Endometrium (tissue), 2 donors: ENCODE measurements at regions not wholly inside any gene's neighbourhood (a gene's known extent, or its start where the extent isn't known, plus 50 kb on each side); places are given as distances from the start of the nearest gene placed in this dataset.

ENCODE experiments used
- FAIRE-seq: peaks from 2 replicates; lab custom pipeline; 2012; peaks lifted over from hg19 to GRCh38; lab: Jason Lieb, UNC
- donor health status: control.
- donor health status: control.

DNA sequence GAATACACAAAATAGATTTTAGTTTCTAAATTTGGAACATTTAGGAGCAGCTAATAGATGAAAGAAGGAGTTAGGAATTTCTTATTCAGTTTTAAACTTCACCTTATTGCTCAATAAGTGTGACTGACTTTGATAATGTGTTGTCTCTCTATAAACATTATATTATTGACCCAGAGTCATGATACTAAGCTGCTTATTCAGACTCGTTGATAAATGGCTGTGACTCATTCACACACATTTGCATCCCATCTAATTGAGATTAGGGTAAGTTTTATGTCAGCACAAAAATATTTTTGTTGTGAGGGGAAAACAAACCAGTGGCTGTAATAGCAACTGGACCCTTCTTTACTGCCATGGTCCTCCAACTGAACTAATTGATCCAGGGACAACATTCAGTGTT lies 137.6 kb downstream of the GOLIM4 start:
- FAIRE-seq = no peak

DNA sequence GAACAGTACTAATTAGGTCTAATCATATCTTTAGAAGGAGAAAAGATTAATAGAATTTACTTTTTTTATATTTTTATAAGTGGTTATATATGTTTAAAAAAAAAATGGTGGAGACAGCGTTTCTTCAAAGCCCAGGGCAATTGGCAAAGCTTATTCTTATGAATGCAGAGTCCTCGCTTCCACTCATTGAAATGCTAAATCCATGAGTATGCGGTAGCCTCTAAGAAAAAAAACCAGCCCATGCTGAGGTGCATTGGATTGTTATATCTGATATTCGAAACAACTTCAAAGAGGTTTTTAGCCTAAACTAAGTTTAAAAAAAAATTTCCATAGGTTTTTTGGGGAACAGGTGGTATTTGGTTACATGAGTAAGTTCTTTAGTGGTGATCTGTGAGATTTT lies 142.8 kb downstream of the GOLIM4 start:
- no peak for FAIRE-seq

DNA sequence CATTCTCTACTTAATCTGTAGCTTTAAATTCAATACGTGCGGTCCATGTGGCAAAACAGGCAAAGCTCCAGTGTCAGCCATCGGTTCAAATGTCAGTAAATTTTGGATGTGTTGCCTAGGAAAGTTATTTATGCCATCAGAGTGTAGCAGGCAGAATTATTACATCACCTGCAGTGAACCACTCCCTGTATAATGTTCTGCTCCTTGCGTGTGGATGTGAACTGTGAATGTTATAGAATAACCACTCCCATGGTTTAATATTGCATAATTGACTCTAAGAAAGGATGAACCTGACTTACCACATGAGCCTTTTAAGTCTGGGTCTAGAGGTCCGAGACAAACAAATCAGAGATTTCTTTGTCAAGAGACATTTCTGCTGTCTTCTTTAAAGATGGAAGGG lies 145.5 kb downstream of the GOLIM4 start:
- FAIRE-seq = no peak

DNA sequence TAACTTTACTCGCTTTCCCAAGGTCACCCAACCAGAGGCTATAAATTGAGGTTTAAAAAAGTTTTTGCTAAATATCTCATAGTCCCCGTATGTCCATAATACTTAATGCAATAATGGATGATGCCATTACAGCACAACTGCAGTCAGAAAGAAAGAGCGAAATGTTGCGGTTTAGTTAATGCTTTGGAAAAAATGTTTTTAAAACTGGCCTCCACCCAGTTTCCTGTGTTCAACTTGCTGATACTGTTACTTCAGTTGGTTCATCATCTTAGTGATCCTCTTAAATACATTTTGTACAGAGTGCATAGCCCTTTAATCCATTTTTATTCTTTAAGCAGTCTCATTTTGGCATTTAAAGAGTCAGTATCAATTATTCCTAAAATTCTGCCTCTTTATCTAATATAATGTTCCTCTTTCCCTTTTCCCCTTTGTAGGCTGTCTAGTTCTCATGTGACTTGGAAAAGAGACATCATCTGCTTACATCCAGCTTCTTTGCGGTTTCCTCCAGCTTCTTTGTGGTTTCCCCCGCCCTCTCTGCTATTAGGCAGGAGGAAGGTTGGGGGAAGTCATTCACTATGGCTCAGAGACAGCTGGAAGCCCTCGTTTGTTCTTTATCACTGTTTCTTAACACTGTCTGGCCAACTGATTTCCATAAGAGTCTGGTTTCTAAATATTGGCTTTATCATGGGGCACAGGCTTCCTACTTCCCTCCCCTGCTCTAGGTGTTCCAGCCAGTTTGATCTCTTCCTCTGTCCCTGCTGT lies 154.3 kb downstream of the GOLIM4 start:
- no peak for FAIRE-seq

DNA sequence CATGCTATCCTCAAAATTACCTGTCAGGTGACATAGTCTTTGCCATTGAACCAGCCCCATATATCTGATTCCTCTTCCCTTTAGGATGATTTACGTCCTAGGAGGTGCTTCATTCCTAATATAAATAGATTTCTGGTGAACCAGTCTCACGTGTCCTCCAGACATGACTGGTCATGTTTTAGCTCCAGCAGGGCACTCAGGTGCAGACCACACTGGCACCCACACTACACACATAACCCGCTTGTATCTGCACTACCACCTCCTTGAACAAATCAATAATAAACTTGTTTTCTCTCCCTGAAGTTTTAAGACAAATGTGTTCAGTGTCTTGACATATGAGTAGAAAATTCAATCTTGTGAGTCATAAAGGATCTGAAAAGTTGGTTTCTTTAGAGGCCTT lies 155.5 kb downstream of the GOLIM4 start:
- no peak for FAIRE-seq

DNA sequence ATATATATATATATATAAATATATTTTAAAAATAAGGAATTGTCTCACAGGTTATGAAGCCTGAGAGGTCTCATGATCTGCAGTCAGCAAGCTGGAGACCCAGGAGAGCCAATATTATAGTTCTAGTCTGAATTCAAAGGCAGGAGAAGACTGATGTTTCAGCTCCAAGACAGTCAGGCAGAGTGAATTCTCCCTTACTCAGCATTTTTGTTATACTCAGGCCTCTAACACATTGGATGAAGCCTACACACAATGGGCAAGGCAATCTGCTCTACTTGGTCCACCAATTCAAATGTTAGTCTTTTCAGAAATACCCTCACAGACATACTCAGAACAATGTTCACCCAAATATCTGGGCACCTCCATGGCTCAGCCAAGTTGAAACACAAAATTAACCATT lies 157.2 kb downstream of the GOLIM4 start:
- no peak for FAIRE-seq

DNA sequence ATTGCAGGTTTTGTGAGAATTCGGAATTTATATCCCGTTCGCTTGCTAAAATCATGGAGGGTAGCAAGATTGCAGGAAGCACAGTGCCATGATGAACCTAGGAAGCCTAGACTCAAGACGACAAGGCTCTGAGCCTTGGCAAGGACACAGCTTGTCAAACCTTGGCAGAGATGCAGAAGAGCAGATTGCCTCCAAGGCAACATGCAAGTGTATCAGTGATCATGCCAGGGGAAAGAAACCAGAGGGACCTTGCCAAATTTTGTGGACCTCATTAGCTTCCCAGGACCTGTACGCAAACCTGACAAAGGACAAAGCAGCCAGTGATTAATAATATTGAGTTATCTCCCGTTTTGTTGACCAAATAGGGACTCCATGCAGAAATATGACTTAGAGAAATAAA lies 159.7 kb downstream of the GOLIM4 start:
- no peak for FAIRE-seq

DNA sequence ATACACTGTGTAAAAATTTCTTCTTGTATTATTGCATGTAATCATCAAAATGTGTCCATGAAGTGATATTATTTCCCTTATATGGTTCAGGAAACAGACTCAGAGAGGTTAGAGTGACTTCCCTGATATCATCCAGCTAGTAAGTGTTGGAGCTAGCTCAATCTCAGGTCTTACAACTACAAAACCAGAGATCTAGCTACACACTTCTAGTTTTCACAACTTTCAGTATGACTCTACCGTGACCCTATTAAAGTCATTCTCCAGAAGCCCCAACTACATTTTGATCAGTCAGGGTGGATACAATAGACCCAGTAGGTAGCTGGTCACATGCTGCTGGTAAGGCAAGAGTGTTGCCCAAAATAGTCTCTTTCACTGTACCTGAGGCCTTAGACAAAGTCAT lies 165.3 kb downstream of the GOLIM4 start:
- no peak for FAIRE-seq

DNA sequence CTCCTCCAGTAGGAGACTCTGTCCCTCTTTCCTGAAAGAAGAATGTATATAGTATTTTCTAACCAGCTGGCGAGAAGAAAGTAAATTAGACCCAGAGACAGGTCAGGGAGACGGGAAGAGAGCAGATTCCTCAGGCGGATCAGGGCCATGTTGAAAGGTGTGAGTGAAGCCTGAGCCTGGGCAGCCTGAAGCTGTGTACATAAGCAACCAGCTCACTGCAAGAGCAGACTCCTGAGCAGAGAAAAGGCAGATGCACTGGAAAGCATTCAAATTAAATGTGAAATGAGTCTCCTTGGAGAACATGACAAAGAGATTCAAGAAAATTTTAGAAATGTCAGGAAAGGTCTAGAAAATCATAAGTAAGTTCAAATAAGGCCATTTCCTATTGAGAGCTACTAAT lies 165.8 kb downstream of the GOLIM4 start:
- FAIRE-seq = no peak

DNA sequence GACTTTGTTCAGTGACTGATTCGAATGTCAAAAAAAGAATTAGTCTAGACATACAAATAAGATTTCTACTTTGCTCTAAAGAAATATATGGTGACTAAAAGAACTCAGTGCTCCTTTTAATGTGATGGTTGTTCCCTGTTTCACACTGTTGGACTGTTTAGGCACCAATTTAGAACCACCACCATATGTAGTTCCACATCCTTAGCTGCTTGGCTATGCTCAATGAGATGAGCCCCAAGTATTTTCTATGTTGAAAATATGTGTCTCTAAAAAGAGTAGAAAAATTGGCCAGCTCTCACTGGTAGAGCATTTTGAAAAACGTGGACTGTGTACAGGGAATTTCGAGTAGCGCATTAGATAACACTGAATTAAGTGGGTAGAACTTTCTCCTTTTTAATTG lies 167.3 kb downstream of the GOLIM4 start:
- FAIRE-seq = no peak

DNA sequence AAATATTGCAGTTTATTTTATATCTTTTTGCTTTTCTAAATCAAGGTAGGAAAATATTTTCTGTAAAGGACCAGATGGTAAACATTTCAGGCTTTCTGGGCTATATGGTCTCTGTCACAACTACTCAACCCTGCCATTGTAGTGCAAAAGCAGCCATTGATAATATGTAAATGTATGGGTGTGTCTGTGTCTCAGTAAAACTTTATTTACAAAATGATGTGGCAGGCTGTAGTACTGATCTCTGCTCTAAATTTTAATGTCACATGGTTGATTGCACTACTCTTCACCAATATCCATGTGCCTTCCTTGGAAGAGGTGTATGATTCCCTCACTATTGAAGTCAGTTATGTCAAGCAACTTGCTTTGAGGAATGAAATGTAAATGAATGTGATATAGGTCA lies 175.0 kb downstream of the GOLIM4 start:
- no peak for FAIRE-seq

DNA sequence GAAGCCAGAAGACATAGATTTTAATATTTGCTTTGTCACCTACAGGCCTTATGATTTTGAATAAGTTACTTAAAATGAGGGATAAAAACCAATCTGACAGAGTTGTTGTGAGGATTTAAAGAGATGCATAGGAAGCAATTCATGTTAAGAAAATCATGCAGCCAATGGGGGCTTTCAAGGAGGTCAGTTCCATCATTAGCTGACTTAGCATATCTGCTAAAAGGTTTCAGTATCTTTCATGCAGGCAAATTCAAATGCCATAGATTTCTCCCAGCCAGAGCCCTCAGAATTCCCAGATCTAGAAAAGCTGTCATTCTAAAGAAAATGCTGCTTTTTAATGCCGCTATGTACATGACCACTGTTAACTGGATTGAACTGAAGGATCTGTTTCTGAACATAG lies 176.1 kb downstream of the GOLIM4 start:
- no peak for FAIRE-seq

DNA sequence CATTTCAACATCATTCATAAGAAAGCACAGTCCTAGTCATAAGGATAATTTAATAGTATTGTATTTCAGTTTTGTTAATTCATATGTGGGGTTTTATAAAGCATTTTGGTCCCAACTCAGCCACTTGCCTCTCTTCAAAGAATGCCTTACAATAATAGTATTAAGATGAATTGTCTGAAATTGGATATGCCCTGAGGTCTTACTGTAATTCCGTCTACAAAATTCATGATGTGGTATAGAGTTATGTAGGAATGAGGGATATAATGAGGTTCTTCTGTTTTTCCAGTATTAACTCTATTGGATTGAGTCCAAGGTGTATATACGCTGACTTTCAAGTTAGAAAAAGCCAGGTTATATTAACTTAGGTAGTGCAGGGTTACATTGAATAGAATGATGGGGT lies 177.0 kb downstream of the GOLIM4 start:
- FAIRE-seq = no peak

DNA sequence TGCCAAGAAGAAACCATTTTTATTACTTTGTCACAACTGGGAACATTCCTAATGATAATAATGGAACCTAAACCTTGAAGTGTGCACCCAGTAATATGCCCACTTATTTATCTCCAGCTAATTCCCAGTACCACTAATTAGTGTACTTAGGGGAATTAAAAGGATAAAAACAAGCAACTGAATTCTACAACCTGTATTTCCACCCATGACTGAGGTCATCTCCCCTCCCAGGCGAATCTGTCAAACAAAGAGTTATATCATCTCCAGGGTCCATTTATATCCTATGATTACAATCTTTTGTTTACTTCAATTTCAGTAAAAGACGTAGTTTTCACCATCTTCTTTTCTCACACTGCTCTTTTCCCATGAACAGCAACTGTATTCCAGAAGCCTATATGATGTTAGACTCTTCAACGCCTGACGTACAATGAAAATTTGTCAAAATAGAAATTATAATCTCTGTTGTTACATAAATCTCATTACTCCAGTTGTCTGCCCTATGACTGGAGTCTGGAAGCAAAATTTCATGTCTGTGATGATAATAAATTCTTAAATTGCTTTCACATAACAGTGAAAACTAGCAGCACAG lies 177.6 kb downstream of the GOLIM4 start:
- FAIRE-seq = no peak

DNA sequence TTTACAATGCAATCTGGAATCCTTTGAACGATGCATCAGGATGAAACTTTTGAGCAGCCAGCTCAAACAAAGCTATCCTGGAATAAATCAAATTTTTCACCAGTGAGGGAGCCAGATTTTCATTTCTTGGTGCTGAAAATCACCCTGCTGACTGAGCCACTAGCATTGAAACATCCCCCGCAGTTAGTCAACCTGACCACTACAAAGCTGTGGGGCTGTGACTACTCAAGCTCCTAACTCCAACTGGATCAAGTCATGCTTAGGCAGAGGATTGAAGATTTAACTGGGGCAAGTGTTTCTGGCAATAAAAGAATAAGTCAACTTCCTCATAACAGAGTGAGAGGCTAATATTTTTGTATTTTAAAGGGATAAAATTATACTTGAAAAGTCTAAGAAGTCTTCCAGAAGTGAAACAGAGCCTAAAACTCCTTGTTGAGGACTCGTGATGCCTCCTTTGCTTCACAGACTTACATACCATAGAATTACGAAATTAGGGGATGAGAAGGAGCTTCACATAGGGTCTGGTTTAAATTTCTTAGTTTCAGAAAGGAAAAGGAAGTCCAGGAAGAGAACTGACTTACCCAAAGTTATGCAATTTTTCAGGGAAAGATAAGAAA lies 177.8 kb downstream of the SERPINI1 start:
- no peak for FAIRE-seq

DNA sequence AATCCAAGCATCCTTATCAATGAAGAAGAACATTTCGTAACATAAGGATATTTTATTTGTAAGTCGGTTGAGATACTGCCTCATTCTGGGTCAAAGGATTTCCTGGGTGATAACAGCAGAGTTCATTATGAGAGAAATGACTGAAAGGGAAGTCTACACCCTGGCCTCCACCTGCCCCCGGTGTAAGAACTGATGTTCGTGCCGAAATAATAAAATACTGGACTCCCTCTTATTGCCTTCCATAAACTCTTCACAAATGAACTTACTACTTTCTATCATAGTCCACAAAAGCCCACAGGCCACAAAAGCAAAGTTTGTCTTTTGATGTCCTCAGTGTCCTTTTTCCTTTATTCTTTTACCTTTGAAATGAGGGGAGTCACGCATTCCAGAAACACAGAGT lies 174.4 kb downstream of the SERPINI1 start:
- FAIRE-seq = no peak

DNA sequence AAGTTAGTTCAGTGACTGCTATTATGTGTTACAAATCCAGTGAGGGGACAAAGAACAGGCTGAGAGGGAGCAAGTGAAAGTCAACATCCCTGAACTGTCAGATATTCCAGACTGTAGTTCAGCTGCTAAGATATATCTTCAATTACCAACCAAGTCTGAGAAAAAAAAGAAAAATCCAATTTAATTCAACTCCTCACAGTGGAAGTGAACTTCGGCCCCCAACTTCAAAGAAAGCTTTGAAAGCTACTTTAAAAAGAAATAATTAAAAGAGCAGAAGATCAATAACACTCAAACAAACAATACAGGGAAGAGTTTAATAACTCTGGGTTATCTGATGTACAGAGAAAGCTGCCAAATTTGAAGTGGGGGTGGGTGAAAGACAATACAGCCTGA lies 174.0 kb downstream of the SERPINI1 start:
- FAIRE-seq = no peak

DNA sequence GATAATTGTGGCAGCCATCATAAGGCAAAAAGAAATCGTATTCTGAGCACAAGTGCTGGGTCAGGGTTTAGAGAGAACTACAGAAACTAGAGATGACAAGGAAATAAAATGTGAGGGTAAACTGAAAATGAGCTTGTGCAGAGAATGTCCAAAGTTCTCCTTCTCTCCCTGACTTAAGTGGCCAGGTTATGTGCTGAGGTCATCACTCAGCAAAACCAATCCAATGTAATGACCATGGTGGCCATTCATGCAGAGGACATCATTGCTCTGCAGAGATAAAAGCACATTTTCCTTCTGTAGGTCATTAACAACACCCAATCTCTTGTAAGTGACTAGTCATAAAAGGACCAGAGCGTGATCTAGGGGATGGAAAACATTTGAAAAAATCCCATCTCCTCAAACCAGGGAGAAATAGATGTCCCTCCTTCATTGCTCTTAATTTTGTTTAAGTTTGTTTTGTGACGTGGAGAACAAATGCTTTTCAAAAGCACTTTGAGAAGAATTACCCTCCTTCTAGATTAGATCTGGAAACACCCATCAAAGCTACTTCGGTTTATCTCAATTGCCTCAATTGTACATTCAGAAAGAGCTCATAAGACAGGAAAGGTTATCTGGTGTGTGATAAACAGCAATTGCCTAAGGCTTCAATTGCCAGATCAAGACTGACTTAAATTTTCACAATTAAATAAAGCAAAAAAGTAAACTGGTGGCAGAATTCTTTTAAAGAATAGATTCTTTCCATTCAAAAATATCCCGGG lies 173.4 kb downstream of the SERPINI1 start:
- FAIRE-seq = no peak

DNA sequence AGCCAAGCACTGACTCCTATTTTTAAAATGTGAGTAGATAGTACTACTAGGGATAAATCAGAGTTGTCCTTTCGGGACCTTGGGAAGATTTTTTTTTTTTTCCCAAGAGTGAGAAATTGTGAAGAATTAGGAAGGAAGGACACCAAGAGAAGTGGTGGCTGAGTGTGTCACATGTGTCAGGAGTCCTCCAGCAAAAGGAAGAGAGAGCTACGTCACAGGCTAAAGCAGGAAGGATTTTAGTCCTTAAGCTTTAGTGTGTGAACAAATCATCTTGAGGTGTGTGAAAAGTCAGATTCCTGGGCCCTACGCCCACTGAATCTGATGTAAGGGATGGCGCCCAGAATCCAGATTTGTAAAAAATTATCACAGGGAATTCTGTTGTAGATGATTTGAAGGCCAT lies 172.7 kb downstream of the SERPINI1 start:
- no peak for FAIRE-seq

DNA sequence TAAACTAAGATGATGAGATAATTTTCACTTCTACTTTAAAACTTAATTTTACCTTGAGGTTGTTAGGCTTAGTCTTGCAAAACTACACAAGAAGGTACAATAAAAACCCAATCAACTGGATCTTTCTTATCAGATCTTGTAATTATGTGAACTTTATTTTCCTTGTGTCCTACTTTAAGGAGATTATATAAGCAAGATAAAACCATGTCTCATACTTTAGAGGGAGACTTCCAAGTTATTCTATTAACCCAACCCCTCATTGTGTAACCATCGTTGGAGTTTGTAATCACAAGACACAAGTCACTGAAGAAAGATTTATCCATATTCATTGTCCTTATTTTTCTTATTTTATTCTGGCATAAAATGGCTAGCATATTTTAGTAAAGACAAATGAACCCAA lies 165.6 kb downstream of the SERPINI1 start:
- FAIRE-seq = no peak

DNA sequence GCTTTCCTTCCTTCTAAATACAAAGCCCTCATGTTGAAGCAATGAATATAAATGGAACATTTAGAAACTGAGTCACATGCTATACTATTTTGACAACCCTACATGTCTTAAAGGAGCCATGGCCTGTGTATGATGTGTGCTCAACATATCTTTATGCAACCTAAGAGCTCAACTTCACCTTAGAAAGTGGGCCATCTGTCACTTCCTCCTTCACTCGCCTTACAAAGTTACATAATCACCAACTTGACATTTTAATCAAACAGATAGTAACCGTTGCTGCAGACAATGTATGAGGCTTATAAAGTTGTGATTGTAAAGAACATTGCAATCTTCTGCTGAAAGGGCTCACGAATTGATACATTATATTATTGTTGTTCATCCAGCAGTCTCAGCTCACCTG lies 163.6 kb downstream of the SERPINI1 start:
- FAIRE-seq = no peak

DNA sequence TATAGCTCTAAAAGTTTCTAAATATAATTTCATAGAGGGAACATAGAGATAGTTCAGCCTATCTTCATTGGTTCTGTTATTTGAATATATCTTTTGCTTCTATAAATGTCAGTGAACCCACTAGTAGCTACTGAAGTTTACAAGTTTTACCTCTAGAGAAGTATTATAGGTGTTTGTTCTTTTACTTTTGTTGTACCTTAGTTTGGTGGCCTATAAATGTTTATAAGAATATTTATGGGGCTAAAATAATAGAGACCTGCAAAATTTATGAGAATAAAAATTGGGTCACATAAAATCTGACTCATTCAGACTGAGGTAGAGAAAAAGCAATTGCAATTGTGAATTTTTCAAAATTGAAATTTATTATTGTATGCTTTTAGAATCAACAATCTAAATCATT lies 162.6 kb downstream of the SERPINI1 start:
- no peak for FAIRE-seq

DNA sequence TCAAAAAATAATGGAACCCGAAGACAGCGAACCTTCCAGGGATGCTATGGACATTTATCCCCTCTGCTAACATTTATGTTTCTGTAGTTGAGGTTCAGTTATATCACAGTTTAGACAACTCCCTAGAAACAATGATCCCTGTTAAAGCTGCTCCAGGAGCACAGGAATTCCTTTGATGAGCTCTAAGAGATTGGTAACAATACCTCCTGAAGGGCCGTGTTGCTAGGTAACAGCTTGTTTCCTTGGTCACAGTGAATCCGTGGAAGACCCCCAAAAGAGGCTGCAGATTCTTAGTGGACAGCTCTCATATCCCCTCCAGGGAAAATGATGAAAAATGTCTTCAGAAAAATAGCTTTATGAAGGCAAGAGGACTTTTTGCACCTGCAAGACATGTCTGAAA lies 160.2 kb downstream of the SERPINI1 start:
- no peak for FAIRE-seq
